ENCODE measurements at regions not wholly inside any gene's neighbourhood (a gene's known extent, or its start where the extent isn't known, plus 50 kb on each side); places are given as distances from the start of the nearest gene placed in this dataset.

GRCh38 chr11:103644676-103645075 is 391.8 kb upstream of the DDI1 start:
- TF ChIP-seq POLR2A (IDR thresholded peaks at IDR 0.05; ENCODE audit: low read length) (no peak), GATA1 (IDR thresholded peaks at IDR 0.05; ENCODE audit: low read depth, low read length) (no peak)
